Gastroesophageal sphincter (tissue), 4 donors: ENCODE measurements at regions not wholly inside any gene's neighbourhood (a gene's known extent, or its start where the extent isn't known, plus 50 kb on each side); places are given as distances from the start of the nearest gene placed in this dataset.

Source experiments
- ATAC-seq: fragments of 150-250 bp; one replicate; pipeline ENCODE4 v1.9.1; 2016; ENCODE audit warnings: mild to moderate bottlenecking, moderate library complexity
- H3K27ac ChIP-seq, 4 donors: fragments of 200-600 bp; sonication (generic) in 3 of 4; 1 replicate in 3 of 4; 2 replicates in 1 of 4; pipeline ENCODE4 v1.5.1; 2016 to 2019
- H3K27me3 ChIP-seq: fragments of 200-600 bp; sonication (generic); one replicate; pipeline ENCODE4 v1.5.1; 2019
- H3K36me3 ChIP-seq, 2 donors: fragments of 200-600 bp; sonication (generic); one replicate each; pipeline ENCODE4 v1.5.1; 2019; ENCODE audit warnings: control low read depth in 1 of 2
- H3K4me1 ChIP-seq, 3 donors: fragments of 200-600 bp; sonication (generic); 1 replicate in 2 of 3; 2 replicates in 1 of 3; pipeline ENCODE4 v1.5.1; 2016 to 2019; ENCODE audit warnings: control low read depth in 2 of 3
- H3K4me3 ChIP-seq, 2 donors: fragments of 200-600 bp; sonication (generic); one replicate each; pipeline ENCODE4 v1.5.1; 2019; ENCODE audit warnings: mild to moderate bottlenecking in 1 of 2, moderate library complexity in 1 of 2
- H3K9me3 ChIP-seq, 3 donors: fragments of 200-600 bp; sonication (generic); one replicate each; pipeline ENCODE4 v1.5.1; 2017 to 2019; ENCODE audit warnings: control low read depth in 2 of 3
- CTCF ChIP-seq, 4 experiments: fragments of 200-600 bp in 2 of 4; fragments of 450-650 bp in 2 of 4; sonication (generic) in 1 of 4; IDR thresholded peaks; one replicate each; pipeline ENCODE4 v1.5.1; 2017 to 2019; ENCODE audit warnings: antibody characterized with exemption in 4 of 4, mild to moderate bottlenecking in 2 of 4, moderate library complexity in 2 of 4
- EP300 ChIP-seq: sonication (generic); formaldehyde crosslinking; IDR thresholded peaks from one replicate; pipeline ENCODE4 v1.6.1; 2017; ENCODE audit warnings: antibody characterized with exemption, mild to moderate bottlenecking
- POLR2A ChIP-seq, 2 donors: fragments of 450-650 bp; IDR thresholded peaks; one replicate each; pipeline ENCODE4 v1.6.1; 2017; ENCODE audit warnings: antibody characterized with exemption in 2 of 2, mild to moderate bottlenecking in 2 of 2, moderate library complexity in 1 of 2
- POLR2AphosphoS5 ChIP-seq: sonication (generic); formaldehyde crosslinking; IDR thresholded peaks from one replicate; pipeline ENCODE4 v1.6.1; 2017; ENCODE audit warnings: antibody characterized with exemption
- WGBS, 2 donors: methylation state at CpG; one replicate each; pipeline ENCODE4 v1.1.5; 2018; ENCODE audit warnings: low coverage in 1 of 2; 5-methylcytosine and 5-hydroxymethylcytosine counted together

- H3K4me3 ChIP-seq: no peak overlapping the region
- H3K27ac ChIP-seq: no peak overlapping the region
- WGBS, 2 donors: 46 to 50% methylated on average over 1 to 4 of the region's 4 CpGs
- H3K9me3 ChIP-seq: no peaks in the 10 kb centered on the region
- H3K27me3 ChIP-seq: no peaks in the 10 kb centered on the region
- TF ChIP-seq CTCF (IDR thresholded peaks at IDR 0.05) (no peak), EP300 (no peak)
- ATAC-seq: no peak
- H3K4me1 ChIP-seq: no peaks in the 10 kb centered on the region
- no peaks in the 10 kb centered on the region for H3K36me3 ChIP-seq
Measured at GRCh38 chr3:28847736-28848135, 433.1 kb upstream of the RBMS3 start.

- Histone ChIP-seq H3K4me3 (no peak overlapping the region), H3K27me3 (no peaks in the 10 kb centered on the region), H3K27ac (no peak overlapping the region), H3K4me1 (no peaks in the 10 kb centered on the region), H3K36me3 (no peaks in the 10 kb centered on the region), H3K9me3 (no peaks in the 10 kb centered on the region)
- TF ChIP-seq CTCF (IDR thresholded peaks at IDR 0.05) (no peak), POLR2AphosphoS5 (no peak), POLR2A (IDR thresholded peaks at IDR 0.05) (no peak), EP300 (no peak)
- WGBS, 2 donors: 91 to 100% methylated on average over 1 of the region's 1 CpG
- ATAC-seq: no peak
Measured at GRCh38 chr3:28850186-28850585, 430.7 kb upstream of the RBMS3 start.

GRCh38 chr3:28853830-28854229, 427.0 kb upstream of the RBMS3 start:
- no peaks in the 10 kb centered on the region for H3K4me1 ChIP-seq
- ATAC-seq: no peak
- no peak overlapping the region for H3K4me3 ChIP-seq

GRCh38 chr3:28856796-28857195, 424.1 kb upstream of the RBMS3 start:
- 83 to 92% methylated on average over 3 of the region's 3 CpGs for WGBS, 2 donors
- Histone ChIP-seq H3K36me3 (no peaks in the 10 kb centered on the region), H3K27ac (no peak overlapping the region), H3K4me1 (peaks cover 0 to 9% (median 4%) of the 10 kb centered on the region in 3 donors), H3K27me3 (no peaks in the 10 kb centered on the region), H3K4me3 (no peak overlapping the region), H3K9me3 (no peaks in the 10 kb centered on the region)
- no peak for ATAC-seq
- no peak for TF ChIP-seq EP300
- no peak for TF ChIP-seq POLR2AphosphoS5
- no peak for TF ChIP-seq POLR2A (IDR thresholded peaks at IDR 0.05)
- TF ChIP-seq CTCF (IDR thresholded peaks at IDR 0.05): no peak

More at GRCh38 chr3:28853830-28854229, 427.0 kb upstream of the RBMS3 start:
- 42 to 44% methylated on average over 1 of the region's 1 CpG for WGBS, 2 donors
- TF ChIP-seq EP300 (no peak), POLR2A (IDR thresholded peaks at IDR 0.05) (no peak), POLR2AphosphoS5 (no peak), CTCF (IDR thresholded peaks at IDR 0.05) (peak in 1 of 4 experiments; percentile 15)
- Histone ChIP-seq H3K27ac (no peak overlapping the region), H3K36me3 (no peaks in the 10 kb centered on the region), H3K9me3 (no peaks in the 10 kb centered on the region), H3K27me3 (no peaks in the 10 kb centered on the region)

- H3K27ac ChIP-seq: no peak overlapping the region
- no peaks in the 10 kb centered on the region for H3K36me3 ChIP-seq
- TF ChIP-seq EP300: no peak
- no peak overlapping the region for H3K4me3 ChIP-seq
- no peak for ATAC-seq
- H3K9me3 ChIP-seq: no peaks in the 10 kb centered on the region
- H3K27me3 ChIP-seq: no peaks in the 10 kb centered on the region
- peaks cover 0 to 9% (median 4%) of the 10 kb centered on the region in 3 donors for H3K4me1 ChIP-seq
Measured at GRCh38 chr3:28859897-28860296, 421.0 kb upstream of the RBMS3 start.

- Histone ChIP-seq H3K27ac (no peak overlapping the region), H3K9me3 (no peaks in the 10 kb centered on the region), H3K4me3 (no peak overlapping the region), H3K27me3 (no peaks in the 10 kb centered on the region), H3K4me1 (peaks cover 0 to 9% (median 4%) of the 10 kb centered on the region in 3 donors), H3K36me3 (no peaks in the 10 kb centered on the region)
- 57 to 82% methylated on average over 3 to 4 of the region's 4 CpGs for WGBS, 2 donors
- ATAC-seq: peak; percentile 60
- no peak for TF ChIP-seq POLR2A (IDR thresholded peaks at IDR 0.05)
- TF ChIP-seq POLR2AphosphoS5: no peak
- TF ChIP-seq CTCF (IDR thresholded peaks at IDR 0.05): no peak
- no peak for TF ChIP-seq EP300
Measured at GRCh38 chr3:28860307-28860706, 420.6 kb upstream of the RBMS3 start.
